Stromal cell of bone marrow (primary cell): ENCODE measurements at regions not wholly inside any gene's neighbourhood (a gene's known extent, or its start where the extent isn't known, plus 50 kb on each side); places are given as distances from the start of the nearest gene placed in this dataset.
"Not testable (repeated sequence)": the region's sequence is repeated elsewhere in the genome, so short reads cannot be mapped to it uniquely, and the experiment has no call there.

Source experiments
- DNase-seq: peaks from one replicate; pipeline ENCODE4 v3.0.0-alpha.2; 2012; ENCODE audit warnings: low read depth

GRCh38 chrX:150238632-150239382, 124.3 kb upstream of the MAMLD1 start:
- DNase-seq, result no peak

DNA sequence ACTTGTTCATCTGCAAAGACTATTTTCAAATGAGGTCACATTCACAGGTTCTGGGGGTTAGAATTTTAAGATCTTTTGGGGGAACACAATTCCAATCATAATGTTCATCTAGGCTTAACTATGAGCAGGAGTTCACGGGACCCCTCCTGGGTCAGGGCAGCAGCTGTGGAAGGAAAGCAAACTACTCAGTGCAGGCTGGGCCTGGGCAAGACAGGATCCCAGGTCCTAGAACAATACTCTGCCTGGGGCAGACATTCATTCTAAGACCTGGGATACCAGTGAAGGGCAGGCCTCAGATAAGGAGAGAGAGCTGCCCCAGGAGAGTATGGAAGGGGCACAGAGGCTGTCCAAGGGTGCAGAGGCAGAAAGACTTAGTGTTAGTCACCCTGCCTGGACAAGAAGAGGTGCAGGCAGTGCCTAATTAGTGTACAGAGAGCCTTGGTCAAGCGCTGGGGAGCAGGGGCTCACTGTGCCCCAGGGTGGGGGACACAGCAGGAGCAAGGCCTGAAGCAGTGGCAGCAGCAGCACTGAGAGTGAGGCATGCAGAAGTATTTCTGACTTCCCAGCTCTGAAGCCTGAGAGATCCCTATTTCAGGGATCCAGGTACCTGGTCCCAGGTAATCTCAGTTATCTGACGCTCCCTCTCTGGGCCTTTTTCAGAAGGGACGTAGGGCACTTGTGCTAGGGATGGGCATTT, 123.0 kb upstream of the MAMLD1 start:
- DNase-seq, result no peak

- no peak for DNase-seq
These were observed 122.5 kb upstream of the MAMLD1 start for GRCh38 chrX:150240643-150240970.

DNA sequence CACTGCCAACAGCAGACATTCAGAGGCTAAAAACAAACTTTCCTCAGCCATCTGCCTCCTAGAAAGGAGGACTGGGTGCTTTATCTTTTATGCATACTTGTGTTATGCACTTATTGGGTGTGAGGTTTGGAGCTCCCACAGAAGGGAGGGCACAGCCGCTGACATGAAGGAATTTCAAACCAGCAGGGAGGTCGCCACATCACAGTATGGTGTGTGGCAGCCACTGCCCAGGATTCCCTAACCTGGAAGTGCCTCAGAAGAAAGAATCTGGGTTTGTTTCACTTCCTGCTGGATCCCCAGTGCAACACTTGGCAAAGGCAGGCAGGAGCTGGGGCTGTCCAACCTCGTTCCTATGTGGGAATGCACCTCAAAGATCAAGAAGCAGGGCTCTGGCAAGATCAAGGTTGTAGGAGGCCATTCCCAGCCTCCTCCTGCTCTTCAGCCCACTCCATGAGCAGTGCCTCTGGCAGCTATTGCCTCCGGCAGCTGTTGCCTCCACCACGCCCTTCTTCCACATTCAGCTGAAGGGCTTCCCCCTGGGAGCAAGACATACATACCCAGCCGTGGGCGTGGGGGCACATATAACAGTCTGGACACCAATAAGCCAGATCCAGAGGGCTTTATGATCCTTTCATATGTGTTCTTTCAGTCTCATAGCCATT, 109.0 kb upstream of the MAMLD1 start:
- DNase-seq, result no peak

DNA sequence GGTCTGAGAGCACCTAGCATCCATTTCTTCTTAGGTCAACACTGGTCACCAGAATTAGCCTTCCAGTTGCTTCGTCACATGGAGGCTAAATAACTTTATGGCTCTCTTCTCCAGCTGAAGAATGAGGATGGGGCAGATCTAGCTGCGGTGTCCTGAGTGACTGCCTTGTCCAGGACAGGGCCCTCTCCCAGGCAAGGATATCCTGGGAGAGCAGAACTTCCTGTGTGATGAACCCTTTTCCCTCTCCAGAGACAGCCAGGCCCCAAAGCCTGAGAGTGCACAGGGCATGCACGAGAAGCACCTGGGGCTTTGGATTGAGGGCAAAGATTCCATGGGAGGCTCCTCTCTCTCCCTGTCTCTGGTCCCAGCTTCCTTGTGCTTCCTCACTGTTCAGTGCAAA, 108.2 kb upstream of the MAMLD1 start:
- DNase-seq, result no peak

- DNase-seq, result no peak
These were observed 107.4 kb upstream of the MAMLD1 start for GRCh38 chrX:150255441-150256296.

- no peak for DNase-seq
These were observed 106.8 kb upstream of the MAMLD1 start for GRCh38 chrX:150256297-150256650.

GRCh38 chrX:150257353-150258175, 105.6 kb upstream of the MAMLD1 start:
- no peak for DNase-seq

DNA sequence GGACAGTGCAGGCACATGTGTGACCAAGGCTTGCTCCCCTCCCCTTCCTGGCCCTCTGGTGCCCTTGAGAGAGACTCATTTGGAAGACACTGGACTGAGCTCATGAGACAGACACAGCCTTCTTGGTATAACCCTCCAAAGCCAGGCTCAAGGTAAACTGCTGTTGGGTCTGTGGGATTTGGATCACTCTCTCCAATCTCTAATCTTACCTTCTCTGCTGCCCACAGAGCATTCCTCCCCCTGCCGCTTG, 105.0 kb upstream of the MAMLD1 start:
- no peak for DNase-seq

GRCh38 chrX:150258463-150259430, 104.4 kb upstream of the MAMLD1 start:
- peak; percentile 28 for DNase-seq

DNA sequence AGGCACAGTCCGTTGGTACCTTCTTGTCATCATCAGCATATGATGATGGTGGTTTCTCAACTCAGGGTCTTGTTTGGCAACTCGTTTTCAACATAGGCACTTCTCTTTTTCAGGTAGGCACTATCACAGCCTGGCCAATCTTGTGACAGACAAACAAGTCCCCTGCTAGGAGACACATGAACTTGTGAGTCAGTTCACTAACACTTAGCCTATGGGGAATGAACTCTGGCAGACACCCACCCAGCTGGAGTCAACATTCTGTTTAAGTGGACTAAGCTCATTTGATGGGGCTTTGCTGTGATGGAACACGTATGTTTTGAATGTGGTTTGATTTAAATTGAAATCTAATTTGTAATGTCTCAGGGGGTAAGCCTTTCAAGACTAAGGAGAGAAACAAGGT, 100.7 kb upstream of the MAMLD1 start:
- no peak for DNase-seq

DNA sequence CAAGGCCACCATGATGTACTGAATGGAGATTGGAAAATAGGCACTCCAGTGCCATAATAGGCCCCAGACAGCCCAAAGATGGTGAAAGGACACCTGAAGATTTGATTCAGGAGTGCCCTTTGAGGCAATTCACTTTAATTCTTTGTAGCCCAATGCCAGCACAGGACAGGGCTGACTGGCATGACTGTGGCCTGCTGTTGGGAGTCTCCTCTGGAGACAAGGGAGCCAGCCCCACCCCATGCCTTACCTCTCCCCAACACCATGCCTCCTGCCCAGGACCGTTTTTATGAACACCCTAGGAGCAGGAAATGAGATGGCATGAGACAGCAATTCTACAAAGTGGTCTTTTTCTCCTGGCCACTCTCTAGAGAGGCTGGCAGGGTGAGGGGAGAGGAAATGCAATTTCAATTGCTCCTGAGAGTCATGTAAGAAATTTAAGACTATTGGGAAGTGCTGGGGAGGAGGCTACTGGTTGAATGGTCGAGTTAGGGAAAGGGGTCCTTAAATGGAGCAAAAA, 94.2 kb upstream of the MAMLD1 start:
- no peak for DNase-seq

GRCh38 chrX:150269605-150270254, 93.4 kb upstream of the MAMLD1 start:
- no peak for DNase-seq

DNA sequence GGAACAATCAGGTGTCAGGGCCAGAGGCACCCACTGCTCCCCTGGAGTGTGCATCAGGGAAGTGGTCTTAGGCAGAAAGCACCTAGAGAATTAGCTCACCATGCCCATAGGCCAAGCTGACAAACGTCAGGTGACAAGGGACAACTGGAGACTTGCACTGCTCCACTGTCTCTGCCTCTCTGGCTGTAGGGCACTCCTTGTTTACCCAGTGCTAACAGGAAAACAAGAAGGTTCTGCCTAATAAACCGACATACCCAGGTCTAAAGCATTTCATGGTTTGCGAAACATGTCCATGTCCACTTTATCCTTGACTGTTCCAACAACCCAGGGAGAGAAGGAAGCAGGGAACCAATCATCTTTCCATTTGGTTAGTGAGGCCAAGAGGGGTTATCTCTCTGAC, 92.5 kb upstream of the MAMLD1 start:
- no peak for DNase-seq

DNA sequence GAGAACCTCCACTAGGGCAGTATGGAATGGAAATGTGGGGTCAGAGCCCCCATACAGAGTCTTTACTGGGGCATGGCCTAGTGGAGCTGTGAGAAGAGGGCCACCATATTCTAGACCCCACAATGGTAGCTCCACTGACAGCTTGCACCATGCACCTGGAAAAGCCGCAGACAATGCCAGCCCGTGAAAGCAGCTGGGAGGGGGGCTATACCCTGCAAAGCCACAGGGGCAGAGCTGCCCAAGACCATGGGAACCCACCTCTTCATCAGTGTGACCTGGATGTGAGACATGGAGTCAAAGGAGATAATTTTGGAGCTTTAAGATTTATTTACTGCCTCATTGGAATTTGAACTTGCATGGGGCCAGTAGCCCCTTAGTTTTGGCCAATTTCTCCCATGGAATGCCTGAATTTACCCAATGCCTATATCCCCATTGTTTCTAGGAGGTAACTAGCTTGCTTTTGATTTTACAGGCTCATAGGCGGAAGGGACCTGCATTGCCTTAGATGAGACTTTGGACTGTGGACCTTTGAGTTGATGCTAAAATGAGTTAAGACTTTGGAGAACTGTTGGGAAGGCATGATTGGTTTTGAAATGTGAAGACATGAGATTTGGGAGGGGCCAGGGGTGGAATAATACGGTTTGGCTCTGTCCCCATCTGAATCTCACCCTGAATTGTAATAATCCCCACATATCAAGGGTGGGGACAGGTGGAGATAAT, 89.4 kb upstream of the MAMLD1 start:
- not testable (repeated sequence) for DNase-seq

DNA sequence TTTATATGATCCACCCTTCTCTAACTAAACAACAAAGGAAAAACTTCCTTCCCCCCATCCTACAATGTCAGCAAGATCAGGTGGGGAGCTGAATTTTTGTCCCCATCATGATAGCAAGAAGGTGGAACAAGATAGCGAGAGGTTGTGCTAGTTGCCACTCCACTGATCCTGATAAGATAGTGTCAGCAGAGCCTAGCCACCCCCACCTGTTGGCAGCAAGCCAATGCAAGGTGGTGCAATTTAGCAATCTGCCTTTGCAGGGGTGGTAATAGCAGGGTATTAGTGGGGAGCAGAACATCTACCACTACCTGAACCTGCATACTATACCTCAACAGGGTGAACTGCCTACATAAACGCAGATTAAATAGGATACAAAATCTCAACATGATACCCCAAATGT, 80.2 kb upstream of the MAMLD1 start:
- DNase-seq, result no peak

GRCh38 chrX:150291014-150291413, 72.1 kb upstream of the MAMLD1 start:
- DNase-seq, result no peak

DNA sequence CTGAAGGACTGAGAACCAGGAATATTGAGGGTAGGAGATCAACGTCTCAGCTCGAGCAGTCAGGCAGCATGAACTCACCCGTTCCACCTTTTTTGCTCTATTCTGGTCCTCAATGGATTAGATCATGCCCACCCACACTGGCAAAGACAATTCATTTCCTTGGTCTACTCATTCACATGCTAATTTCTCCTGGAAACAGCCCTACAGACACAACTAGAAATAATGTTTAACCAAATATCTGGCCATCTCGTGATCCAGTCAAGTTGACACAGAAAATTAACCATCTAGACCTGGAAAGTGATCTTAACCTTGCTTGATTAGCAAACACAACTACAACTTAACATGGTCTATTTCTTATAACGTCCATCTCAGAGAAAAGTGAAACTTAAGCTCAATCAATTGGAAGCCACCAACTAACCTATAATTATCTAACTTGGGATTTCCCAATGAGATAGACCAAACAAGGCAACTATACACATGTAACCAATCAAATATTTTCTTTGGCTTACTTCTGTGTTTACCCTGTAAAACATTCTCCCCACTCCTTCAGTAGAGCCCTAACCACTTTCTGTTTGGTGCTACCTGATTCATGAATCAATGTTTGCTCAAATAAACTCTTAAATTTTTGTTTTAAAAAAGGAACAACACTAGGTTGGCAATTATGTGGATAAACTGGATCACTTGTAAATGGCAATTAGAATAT, 69.7 kb upstream of the MAMLD1 start:
- DNase-seq, result no peak
